ENCODE measurements at regions not wholly inside any gene's neighbourhood (a gene's known extent, or its start where the extent isn't known, plus 50 kb on each side); places are given as distances from the start of the nearest gene placed in this dataset.
"Not testable (repeated sequence)": the region's sequence is repeated elsewhere in the genome, so short reads cannot be mapped to it uniquely, and the experiment has no call there.

DNA sequence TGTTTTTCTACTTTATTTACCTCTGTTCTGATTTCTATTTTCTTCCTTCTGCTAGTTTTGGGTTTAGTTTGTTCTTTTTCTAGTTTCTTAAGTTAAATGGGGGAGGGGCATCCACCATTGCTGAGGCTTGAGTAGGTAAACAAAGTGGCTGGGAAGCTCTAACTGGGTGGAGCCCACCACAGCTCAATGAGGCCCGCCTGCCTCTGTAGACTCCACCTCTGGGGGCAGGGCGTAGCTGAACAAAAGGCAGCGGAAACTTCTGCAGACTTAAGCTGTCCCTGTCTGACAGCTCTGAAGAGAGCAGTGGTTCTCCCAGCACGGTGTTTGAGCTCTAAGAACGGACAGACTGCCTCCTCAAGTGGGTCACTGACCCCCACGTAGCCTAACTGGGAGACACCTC lies 316.7 kb downstream of the RPLP1 start:
- TF ChIP-seq, protein P1, sequence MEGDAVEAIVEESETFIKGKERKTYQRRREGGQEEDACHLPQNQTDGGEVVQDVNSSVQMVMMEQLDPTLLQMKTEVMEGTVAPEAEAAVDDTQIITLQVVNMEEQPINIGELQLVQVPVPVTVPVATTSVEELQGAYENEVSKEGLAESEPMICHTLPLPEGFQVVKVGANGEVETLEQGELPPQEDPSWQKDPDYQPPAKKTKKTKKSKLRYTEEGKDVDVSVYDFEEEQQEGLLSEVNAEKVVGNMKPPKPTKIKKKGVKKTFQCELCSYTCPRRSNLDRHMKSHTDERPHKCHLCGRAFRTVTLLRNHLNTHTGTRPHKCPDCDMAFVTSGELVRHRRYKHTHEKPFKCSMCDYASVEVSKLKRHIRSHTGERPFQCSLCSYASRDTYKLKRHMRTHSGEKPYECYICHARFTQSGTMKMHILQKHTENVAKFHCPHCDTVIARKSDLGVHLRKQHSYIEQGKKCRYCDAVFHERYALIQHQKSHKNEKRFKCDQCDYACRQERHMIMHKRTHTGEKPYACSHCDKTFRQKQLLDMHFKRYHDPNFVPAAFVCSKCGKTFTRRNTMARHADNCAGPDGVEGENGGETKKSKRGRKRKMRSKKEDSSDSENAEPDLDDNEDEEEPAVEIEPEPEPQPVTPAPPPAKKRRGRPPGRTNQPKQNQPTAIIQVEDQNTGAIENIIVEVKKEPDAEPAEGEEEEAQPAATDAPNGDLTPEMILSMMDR (conservative IDR thresholded peaks at IDR 0.05; ENCODE audit: low read length), result not testable (repeated sequence)
- not testable (repeated sequence) for TF ChIP-seq EZH2phosphoT487 (IDR thresholded peaks at IDR 0.05; ENCODE audit: borderline replicate concordance, low read depth, low read length)
